Coronary artery (tissue), 2 donors: ENCODE measurements at regions not wholly inside any gene's neighbourhood (a gene's known extent, or its start where the extent isn't known, plus 50 kb on each side); places are given as distances from the start of the nearest gene placed in this dataset.

Source experiments
- DNase-seq: peaks from one replicate; pipeline ENCODE4 v3.0.0-alpha.2; 2017; ENCODE audit warnings: low spot score
- H3K27ac ChIP-seq, 2 donors: fragments of 200-600 bp; sonication (generic); one replicate each; pipeline ENCODE4 v1.5.1; 2016 to 2019
- H3K4me3 ChIP-seq: fragments of 200-600 bp; sonication (generic); 2 replicates; pipeline ENCODE4 v1.5.1; 2016; ENCODE audit warnings: mild to moderate bottlenecking, moderate library complexity
- TF ChIP-seq, protein P1 (sequence below): fragments of 200-600 bp; sonication (generic); IDR thresholded peaks from one replicate; pipeline ENCODE4 v1.5.1; 2019; ENCODE audit warnings: antibody characterized with exemption

DNA sequence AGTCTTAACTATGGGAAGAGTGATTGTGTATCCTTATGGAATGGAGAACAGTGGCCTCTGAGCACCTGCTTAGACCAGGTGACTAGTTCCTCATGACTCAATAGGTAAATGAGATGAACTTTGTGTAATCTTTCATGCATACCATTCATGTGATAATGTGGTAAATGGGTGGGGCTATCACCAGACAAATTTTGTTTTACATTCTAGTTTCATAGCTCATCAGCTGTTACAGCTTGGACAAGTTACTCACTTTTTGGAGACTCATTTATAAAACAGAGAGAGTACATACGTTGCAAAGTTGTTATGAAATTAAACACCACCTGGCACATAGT is 103.7 kb upstream of the TGFBR2 start:
- no peak for DNase-seq
- Histone ChIP-seq H3K27ac (no peak overlapping the region), H3K4me3 (no peak overlapping the region)
- TF ChIP-seq, protein P1, sequence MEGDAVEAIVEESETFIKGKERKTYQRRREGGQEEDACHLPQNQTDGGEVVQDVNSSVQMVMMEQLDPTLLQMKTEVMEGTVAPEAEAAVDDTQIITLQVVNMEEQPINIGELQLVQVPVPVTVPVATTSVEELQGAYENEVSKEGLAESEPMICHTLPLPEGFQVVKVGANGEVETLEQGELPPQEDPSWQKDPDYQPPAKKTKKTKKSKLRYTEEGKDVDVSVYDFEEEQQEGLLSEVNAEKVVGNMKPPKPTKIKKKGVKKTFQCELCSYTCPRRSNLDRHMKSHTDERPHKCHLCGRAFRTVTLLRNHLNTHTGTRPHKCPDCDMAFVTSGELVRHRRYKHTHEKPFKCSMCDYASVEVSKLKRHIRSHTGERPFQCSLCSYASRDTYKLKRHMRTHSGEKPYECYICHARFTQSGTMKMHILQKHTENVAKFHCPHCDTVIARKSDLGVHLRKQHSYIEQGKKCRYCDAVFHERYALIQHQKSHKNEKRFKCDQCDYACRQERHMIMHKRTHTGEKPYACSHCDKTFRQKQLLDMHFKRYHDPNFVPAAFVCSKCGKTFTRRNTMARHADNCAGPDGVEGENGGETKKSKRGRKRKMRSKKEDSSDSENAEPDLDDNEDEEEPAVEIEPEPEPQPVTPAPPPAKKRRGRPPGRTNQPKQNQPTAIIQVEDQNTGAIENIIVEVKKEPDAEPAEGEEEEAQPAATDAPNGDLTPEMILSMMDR: no peak

DNA sequence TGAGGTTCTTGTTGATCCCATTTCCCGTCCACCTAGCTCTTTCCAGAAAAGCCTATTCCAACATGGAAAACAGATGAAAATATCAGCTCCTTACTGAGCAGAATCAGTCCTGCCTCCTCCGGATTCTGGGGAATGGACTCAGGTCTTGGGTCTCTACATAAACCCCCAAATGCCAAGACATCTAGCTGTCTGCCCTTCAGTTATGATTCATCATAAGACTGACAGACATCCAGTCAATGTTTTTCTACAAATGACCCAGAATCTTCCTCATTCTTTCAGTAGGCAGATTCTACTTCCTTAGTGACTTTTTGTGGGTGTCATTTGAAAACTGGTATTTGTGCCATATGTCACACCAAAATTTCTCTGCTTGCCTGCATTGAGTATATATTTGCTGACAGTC is 103.0 kb upstream of the TGFBR2 start:
- H3K27ac ChIP-seq: no peak overlapping the region
- no peak for DNase-seq
- TF ChIP-seq, protein P1: no peak
- H3K4me3 ChIP-seq: no peak overlapping the region

DNA sequence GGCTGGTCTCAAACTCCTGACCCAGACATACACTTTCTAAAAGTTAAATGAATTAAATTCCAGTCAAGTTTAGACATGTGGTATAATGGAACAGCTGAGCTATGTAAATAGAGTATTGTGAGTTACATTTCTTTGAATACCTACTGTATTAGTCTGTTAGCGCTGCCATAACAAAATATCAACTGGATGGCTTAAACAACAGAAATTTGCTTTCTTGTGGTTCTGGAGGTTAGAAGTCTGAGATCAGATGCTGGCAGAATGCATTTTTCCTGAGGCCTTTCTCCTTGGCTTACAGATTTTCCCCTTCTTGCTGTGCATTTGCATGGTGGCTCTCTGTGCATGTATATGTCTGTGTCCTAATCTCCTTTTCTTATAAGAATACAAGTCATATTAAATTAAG is 101.5 kb upstream of the TGFBR2 start:
- Histone ChIP-seq H3K4me3 (no peak overlapping the region), H3K27ac (no peak overlapping the region)
- TF ChIP-seq, protein P1: no peak
- no peak for DNase-seq

DNA sequence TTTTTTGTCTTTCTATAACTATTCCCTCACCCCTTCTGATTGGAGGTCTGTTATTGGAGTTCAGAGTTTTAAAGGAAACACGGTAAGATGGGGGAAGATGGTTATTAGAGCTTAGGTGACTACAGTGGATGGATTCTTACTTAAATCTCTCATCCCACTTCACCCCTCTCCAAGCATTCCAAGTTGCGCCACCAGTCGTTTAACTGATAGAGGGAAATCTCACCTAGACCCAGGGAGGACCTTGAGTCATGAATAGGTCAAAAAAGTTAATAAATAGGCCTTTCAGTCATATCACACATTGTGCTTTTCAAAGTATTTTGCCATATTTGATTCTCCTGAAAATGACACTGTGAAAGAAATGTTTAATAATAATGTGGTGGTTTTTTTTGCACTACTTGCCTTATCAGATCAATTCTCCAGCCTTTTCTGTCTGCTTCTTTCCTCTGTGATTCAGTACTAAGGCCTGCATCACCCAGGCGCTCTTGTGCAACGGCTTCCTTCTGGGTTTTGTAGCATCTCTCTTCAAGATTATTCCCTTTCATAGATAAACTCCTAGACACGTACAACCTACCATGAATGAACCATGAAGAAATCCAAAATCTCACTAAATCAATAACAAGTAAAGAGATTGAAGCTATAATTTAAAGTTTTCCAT is 100.4 kb upstream of the TGFBR2 start:
- Histone ChIP-seq H3K27ac (no peak overlapping the region), H3K4me3 (no peak overlapping the region)
- DNase-seq: no peak
- TF ChIP-seq, protein P1: no peak

DNA sequence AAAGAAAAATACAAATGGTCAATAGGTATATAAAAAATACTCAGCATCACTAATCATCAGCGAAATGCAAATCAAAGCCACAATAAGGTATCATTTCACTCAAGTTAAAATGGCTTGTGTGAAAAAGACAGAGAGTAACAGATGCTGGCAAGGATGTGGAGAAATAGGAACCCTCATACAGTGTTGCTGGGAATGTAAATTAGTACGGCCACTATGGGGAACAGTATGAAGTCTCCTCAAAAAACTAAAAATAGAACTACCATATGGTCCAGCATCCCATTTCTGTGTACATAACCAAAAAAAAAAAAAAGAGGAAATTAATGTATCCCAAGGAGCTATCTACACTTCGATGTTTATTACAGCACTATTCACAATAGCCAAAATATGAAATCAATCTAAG is 98.1 kb upstream of the TGFBR2 start:
- TF ChIP-seq, protein P1: no peak
- H3K27ac ChIP-seq: no peak overlapping the region
- no peak for DNase-seq

DNA sequence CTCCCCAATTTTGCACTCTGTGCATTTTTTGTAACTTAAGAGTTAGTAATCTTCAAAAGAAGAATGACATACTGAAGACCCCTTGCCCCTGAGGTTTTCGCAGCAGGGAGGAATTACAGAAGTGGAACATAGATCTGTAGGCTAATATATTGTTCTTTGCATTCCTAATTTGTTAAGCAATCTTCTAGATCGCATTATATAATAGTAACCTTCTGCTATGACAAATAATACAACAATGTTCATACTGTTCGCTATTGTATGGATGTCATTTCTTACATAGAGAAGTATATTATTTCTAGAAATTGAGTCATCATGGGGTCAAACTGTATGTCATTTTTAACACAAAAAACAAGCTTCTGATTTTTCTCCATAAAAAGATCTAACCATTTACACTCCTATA is 95.8 kb upstream of the TGFBR2 start:
- no peak overlapping the region for H3K27ac ChIP-seq
- H3K4me3 ChIP-seq: no peak overlapping the region
- TF ChIP-seq, protein P1: no peak
- DNase-seq: no peak

More for the DNA sequence above, 98.1 kb upstream of the TGFBR2 start:
- no peak overlapping the region for H3K4me3 ChIP-seq

DNA sequence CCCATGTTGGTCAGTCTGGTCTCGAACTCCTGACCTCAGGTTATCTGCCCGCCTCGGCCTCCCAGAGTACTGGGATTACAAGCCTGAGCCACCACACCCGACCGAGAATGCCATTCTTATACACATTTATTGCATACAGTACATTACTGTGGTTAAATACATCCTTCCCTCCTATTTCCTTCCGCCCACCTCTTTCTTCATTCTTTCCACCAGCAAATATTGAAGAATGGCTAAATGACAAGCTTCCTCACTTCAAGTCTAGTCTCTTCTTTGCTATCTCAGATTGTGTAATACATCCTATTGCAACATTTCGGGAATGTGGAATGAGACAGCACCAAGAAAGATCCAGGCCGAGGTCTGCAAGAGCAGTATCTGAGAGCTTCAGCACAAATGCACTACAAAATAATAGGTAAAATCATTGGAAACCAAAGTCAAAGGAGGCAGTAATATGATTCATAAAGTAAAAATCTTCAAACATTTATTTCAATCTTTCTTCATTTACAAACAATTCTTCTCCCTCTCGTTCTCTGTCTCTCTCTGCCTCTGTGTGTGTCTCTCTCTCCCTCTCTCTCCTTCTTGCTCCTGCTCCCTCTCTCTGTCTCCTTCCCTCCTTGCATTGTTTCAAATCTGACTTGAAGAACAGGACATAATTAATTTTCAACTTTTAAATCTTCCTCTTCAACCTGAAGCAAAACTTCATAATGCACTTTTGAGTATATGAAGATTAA is 94.7 kb upstream of the TGFBR2 start:
- TF ChIP-seq, protein P1: no peak
- no peak overlapping the region for H3K4me3 ChIP-seq
- H3K27ac ChIP-seq: peak overlapping the region; percentile 34 to 79
- DNase-seq: no peak
